H1 (cell line): ENCODE measurements at regions not wholly inside any gene's neighbourhood (a gene's known extent, or its start where the extent isn't known, plus 50 kb on each side); places are given as distances from the start of the nearest gene placed in this dataset.

Experiments
- CTCF ChIA-PET: fragments of 300-600 bp; sonication (Branson Sonifier 250); formaldehyde crosslinking; loops from one replicate; lab custom pipeline; 2021; ENCODE audit not compliant: partially characterized antibody; lab: Charles Lee
- POLR2A ChIA-PET: fragments of 300-600 bp; sonication (Branson Sonifier 250); formaldehyde crosslinking; loops from one replicate; lab custom pipeline; 2021; ENCODE audit warnings: inconsistent platforms; ENCODE audit not compliant: partially characterized antibody; lab: Charles Lee
- DNase-seq, 2 experiments: peaks; one replicate each; pipeline versions ENCODE4 v3.0.0 to v3.0.0-alpha.2; 2010 to 2022; ENCODE audit warnings: low spot score in 2 of 2, low read depth in 1 of 2, mixed read lengths in 1 of 2
- FAIRE-seq: peaks from 2 replicates; lab custom pipeline; 2011; peaks lifted over from hg19 to GRCh38; lab: Jason Lieb, UNC
- H2AFZ ChIP-seq: 2 replicates; pipeline ENCODE4 v1.8.1; 2012; ENCODE audit warnings: low read length, inconsistent platforms
- H2AK5ac ChIP-seq: 2 replicates; pipeline ENCODE4 v1.6.1; 2013; ENCODE audit warnings: low read depth, low read length
- H2BK120ac ChIP-seq: replicated peaks from 2 replicates; pipeline ENCODE3; 2013; ENCODE audit warnings: low read depth, low read length, inconsistent platforms
- H2BK12ac ChIP-seq: 2 replicates; pipeline ENCODE4 v1.6.1; 2013; ENCODE audit warnings: low read depth, low read length
- H2BK15ac ChIP-seq: 2 replicates; pipeline ENCODE4 v1.6.1; 2013; ENCODE audit warnings: low read length
- H2BK20ac ChIP-seq: 2 replicates; pipeline ENCODE4 v1.6.1; 2013; ENCODE audit warnings: low read length
- H2BK5ac ChIP-seq: 2 replicates; pipeline ENCODE4 v1.6.1; 2013; ENCODE audit warnings: low read depth, low read length
- H3K14ac ChIP-seq: 2 replicates; pipeline ENCODE4 v1.6.1; 2013; ENCODE audit warnings: inconsistent platforms; ENCODE audit not compliant: insufficient read length
- H3K18ac ChIP-seq: 2 replicates; pipeline ENCODE4 v1.6.1; 2013; ENCODE audit warnings: low read length; ENCODE audit errors: extremely low read depth
- H3K23ac ChIP-seq: 2 replicates; pipeline ENCODE4 v1.6.1; 2013; ENCODE audit warnings: inconsistent platforms; ENCODE audit not compliant: insufficient read length
- H3K23me2 ChIP-seq: 2 replicates; pipeline ENCODE4 v1.6.1; 2013; ENCODE audit warnings: low read depth, low read length
- H3K27ac ChIP-seq: 2 replicates; pipeline ENCODE4 v1.6.1; 2011; ENCODE audit warnings: low read depth, low read length, inconsistent platforms
- H3K27me3 ChIP-seq, 4 experiments: replicated peaks in 1 of 4; 1 replicate in 1 of 4; 2 replicates in 3 of 4; pipeline versions ENCODE4 v1.6.1 to v1.8.1; 2011 to 2013; ENCODE audit warnings: low read length in 3 of 4, mild to moderate bottlenecking in 3 of 4, inconsistent platforms in 2 of 4, mixed read lengths in 2 of 4, moderate library complexity in 1 of 4; ENCODE audit not compliant: control insufficient read depth in 3 of 4, insufficient read depth in 3 of 4; ENCODE audit errors: extremely low read depth in 1 of 4
- H3K36me3 ChIP-seq, 4 experiments: 2 replicates each; pipeline versions ENCODE4 v1.6.1 to v1.8.1; 2011 to 2013; ENCODE audit warnings: mild to moderate bottlenecking in 4 of 4, low read length in 3 of 4, moderate library complexity in 2 of 4, control low read depth in 1 of 4, inconsistent platforms in 1 of 4; ENCODE audit not compliant: insufficient read depth in 4 of 4, control insufficient read depth in 2 of 4
- H3K4ac ChIP-seq: replicated peaks from 2 replicates; pipeline ENCODE3; 2013; ENCODE audit warnings: low read length, low read depth, mixed read lengths, inconsistent platforms; ENCODE audit not compliant: insufficient read length
- H3K4me1 ChIP-seq, 4 experiments: replicated peaks in 1 of 4; 1 replicate in 1 of 4; 2 replicates in 3 of 4; pipeline versions ENCODE4 v1.6.1 to v1.8.1; 2011 to 2013; ENCODE audit warnings: low read length in 3 of 4, inconsistent platforms in 2 of 4, mixed read lengths in 1 of 4; ENCODE audit not compliant: insufficient read depth in 4 of 4, control insufficient read depth in 3 of 4
- H3K4me2 ChIP-seq, 2 experiments: 2 replicates each; pipeline versions ENCODE4 v1.6.1 to v1.8.1; 2011 to 2013; ENCODE audit warnings: low read depth in 2 of 2, low read length in 2 of 2, control low read depth in 1 of 2, inconsistent platforms in 1 of 2, mild to moderate bottlenecking in 1 of 2; ENCODE audit not compliant: insufficient read depth in 1 of 2
- H3K4me3 ChIP-seq, 4 experiments: fragments of 200-600, 300-600 bp in 1 of 4; sonication (generic), shearing (Covaris generic), sonication (Bioruptor Twin) in 1 of 4; 2 replicates each; pipeline versions ENCODE4 v1.5.1 to v1.8.1; 2011 to 2016; ENCODE audit warnings: low read length in 4 of 4, low read depth in 3 of 4, control low read depth in 2 of 4, inconsistent platforms in 2 of 4, mild to moderate bottlenecking in 2 of 4, mixed read lengths in 1 of 4, moderate library complexity in 1 of 4; ENCODE audit not compliant: insufficient read depth in 2 of 4; ENCODE audit errors: extremely low read depth in 1 of 4
- H3K56ac ChIP-seq: replicated peaks from 2 replicates; pipeline ENCODE3; 2013; ENCODE audit warnings: low read depth, mild to moderate bottlenecking, mixed read lengths, low read length, inconsistent platforms; ENCODE audit not compliant: insufficient read length
- H3K79me1 ChIP-seq: 2 replicates; pipeline ENCODE4 v1.6.1; 2013; ENCODE audit warnings: low read depth, low read length, control low read depth
- H3K79me2 ChIP-seq, 2 experiments: 2 replicates each; pipeline versions ENCODE4 v1.6.1 to v1.8.1; 2012 to 2013; ENCODE audit warnings: low read length in 2 of 2, mild to moderate bottlenecking in 2 of 2, inconsistent platforms in 1 of 2; ENCODE audit not compliant: insufficient read depth in 2 of 2, control insufficient read depth in 1 of 2
- H3K9ac ChIP-seq, 4 experiments: replicated peaks in 1 of 4; 1 replicate in 1 of 4; 2 replicates in 3 of 4; pipeline versions ENCODE4 v1.6.1 to v1.8.1; 2011 to 2013; ENCODE audit warnings: low read depth in 3 of 4, low read length in 3 of 4, control low read depth in 2 of 4, mild to moderate bottlenecking in 2 of 4, moderate library complexity in 2 of 4, inconsistent platforms in 1 of 4; ENCODE audit errors: extremely low read depth in 1 of 4
- H3K9me3 ChIP-seq, 2 experiments: 2 replicates each; pipeline versions ENCODE4 v1.6.1 to v1.8.1; 2012 to 2013; ENCODE audit warnings: mild to moderate bottlenecking in 2 of 2, moderate library complexity in 2 of 2, control low read depth in 1 of 2, inconsistent platforms in 1 of 2, low read depth in 1 of 2, low read length in 1 of 2, mixed read lengths in 1 of 2; ENCODE audit not compliant: insufficient read depth in 2 of 2
- H4K20me1 ChIP-seq, 2 experiments: replicated peaks in 1 of 2; 2 replicates each; pipeline versions ENCODE3 to v1.8.1; 2011 to 2013; ENCODE audit warnings: inconsistent platforms in 2 of 2, low read length in 2 of 2, mild to moderate bottlenecking in 1 of 2; ENCODE audit not compliant: insufficient read depth in 2 of 2, control insufficient read depth in 1 of 2
- H4K5ac ChIP-seq: 2 replicates; pipeline ENCODE4 v1.6.1; 2013; ENCODE audit warnings: low read length, low read depth, mixed read lengths, inconsistent platforms; ENCODE audit not compliant: insufficient read length
- H4K8ac ChIP-seq: 2 replicates; pipeline ENCODE4 v1.8.0; 2013; ENCODE audit warnings: mild to moderate bottlenecking, moderate library complexity, low read length, inconsistent platforms; ENCODE audit not compliant: insufficient read depth; ENCODE audit errors: extremely low read depth
- H4K91ac ChIP-seq: replicated peaks from 2 replicates; pipeline ENCODE3; 2013; ENCODE audit warnings: low read length, mixed read lengths, inconsistent platforms; ENCODE audit not compliant: insufficient read length
- ATF2 ChIP-seq: IDR thresholded peaks from 2 replicates; pipeline ENCODE4 v1.6.1; 2012; ENCODE audit warnings: low read length, inconsistent platforms
- BACH1 ChIP-seq: IDR thresholded peaks from 2 replicates; pipeline ENCODE4 v1.6.1; 2012; ENCODE audit warnings: low read length, improper control_type of control experiment
- CHD2 ChIP-seq: IDR thresholded peaks from 2 replicates; pipeline ENCODE4 v1.6.1; 2012; ENCODE audit warnings: low read length, improper control_type of control experiment
- CTBP2 ChIP-seq: IDR thresholded peaks from 2 replicates; pipeline ENCODE4 v1.7.0; 2011; ENCODE audit warnings: borderline replicate concordance, mild to moderate bottlenecking, moderate library complexity, mixed read lengths, low read length; ENCODE audit not compliant: insufficient read depth, insufficient read length
- GABPA ChIP-seq: IDR thresholded peaks from 2 replicates; pipeline ENCODE4 v1.6.1; 2011; ENCODE audit warnings: mild to moderate bottlenecking, low read length, moderate library complexity, borderline replicate concordance; ENCODE audit not compliant: insufficient read depth
- GTF2F1 ChIP-seq: IDR thresholded peaks from 2 replicates; pipeline ENCODE4 v1.6.1; 2012; ENCODE audit warnings: low read depth, low read length, improper control_type of control experiment, borderline replicate concordance
- MAX ChIP-seq: IDR thresholded peaks from 2 replicates; pipeline ENCODE4 v1.6.1; 2012; ENCODE audit warnings: inconsistent platforms
- POU5F1 ChIP-seq: IDR thresholded peaks from 2 replicates; pipeline ENCODE4 v1.6.1; 2011; ENCODE audit warnings: low read depth, mild to moderate bottlenecking, low read length, moderate library complexity
- SIX5 ChIP-seq: IDR thresholded peaks from 2 replicates; pipeline ENCODE4 v1.6.1; 2011; ENCODE audit warnings: mild to moderate bottlenecking, low read depth, low read length
- ZNF274 ChIP-seq: IDR thresholded peaks from 2 replicates; pipeline ENCODE4 v1.7.0; 2012; ENCODE audit warnings: low read length, borderline replicate concordance; ENCODE audit errors: extremely low read depth
- WGBS, 2 experiments: shearing (Covaris generic) in 1 of 2; methylation state at CpG; one replicate each; pipeline versions ENCODE4 v1.1.6 to v1.1.7; 2013 to 2015; ENCODE audit warnings: low lambda C conversion rate in 2 of 2, mixed read lengths in 2 of 2, inconsistent platforms in 1 of 2, low coverage in 1 of 2, missing lambda C conversion rate in 1 of 2; ENCODE audit not compliant: insufficient replicate concordance in 2 of 2, insufficient coverage in 1 of 2, insufficient read length in 1 of 2; ENCODE audit errors: extremely low coverage in 1 of 2, missing lambda C conversion rate in 1 of 2; 5-methylcytosine and 5-hydroxymethylcytosine counted together

DNA sequence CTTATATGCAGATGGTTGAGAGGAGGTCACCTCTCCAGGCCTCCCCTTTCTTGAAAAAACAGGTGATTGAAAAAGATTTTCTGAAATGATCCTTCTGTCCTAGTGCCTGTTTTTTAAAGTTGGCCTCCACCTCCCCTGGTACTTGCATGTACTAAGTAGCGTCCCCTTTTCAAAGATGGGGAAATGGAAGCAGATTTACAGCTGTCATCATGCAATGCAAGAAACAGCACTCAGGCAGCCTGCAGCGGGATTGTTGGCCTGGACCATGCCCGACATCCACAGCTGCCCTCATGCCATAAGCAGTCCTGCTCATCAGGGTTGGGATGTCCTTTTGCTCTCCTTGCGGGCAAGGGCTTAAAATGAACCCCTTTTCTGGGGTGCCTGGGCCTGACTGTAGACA lies 127.2 kb upstream of the MGMT start:
- H3K79me2 ChIP-seq: no peaks in the 10 kb centered on the region
- TF ChIP-seq BACH1 (no peak), CHD2 (no peak), MAX (no peak), GTF2F1 (no peak), GABPA (no peak), ZNF274 (no peak), POU5F1 (no peak), ATF2 (no peak), SIX5 (no peak), CTBP2 (no peak)
- no peak overlapping the region for H2BK120ac ChIP-seq
- DNase-seq (no peak), FAIRE-seq (no peak)
- 94% methylated on average over 4 of the region's 4 CpGs; no CpG with 5 or more reads in 1 of the 2 experiments for WGBS, 2 experiments
- H2BK5ac ChIP-seq: no peak overlapping the region
- no peak overlapping the region for H3K56ac ChIP-seq
- no peak overlapping the region for H3K4ac ChIP-seq
- POLR2A ChIA-PET: no interaction called here
- no peak overlapping the region for H2AFZ ChIP-seq
- H4K5ac ChIP-seq: no peak overlapping the region
- H3K27ac ChIP-seq: no peak overlapping the region
- H4K91ac ChIP-seq: no peak overlapping the region
- H3K14ac ChIP-seq: no peak overlapping the region
- H3K23me2 ChIP-seq: no peaks in the 10 kb centered on the region; the same call in 1 of the 2 replicates
- H4K20me1 ChIP-seq: no peaks in the 10 kb centered on the region
- H3K4me3 ChIP-seq: no peak overlapping the region
- H2BK12ac ChIP-seq: no peak overlapping the region
- H4K8ac ChIP-seq: no peak overlapping the region
- H2BK15ac ChIP-seq: no peak overlapping the region
- no peaks in the 10 kb centered on the region for H3K9me3 ChIP-seq
- H3K4me1 ChIP-seq: no peaks in the 10 kb centered on the region
- no peak overlapping the region for H3K9ac ChIP-seq
- H3K27me3 ChIP-seq: no peaks in the 10 kb centered on the region
- H2BK20ac ChIP-seq: no peak overlapping the region
- no peak overlapping the region for H3K23ac ChIP-seq
- CTCF ChIA-PET: no interaction called here
- no peak overlapping the region for H3K4me2 ChIP-seq
- no peaks in the 10 kb centered on the region for H3K79me1 ChIP-seq
- no peak overlapping the region for H2AK5ac ChIP-seq
- no peak overlapping the region for H3K18ac ChIP-seq
- H3K36me3 ChIP-seq: no peaks in the 10 kb centered on the region
